Osteoblast (primary cell): ENCODE measurements at regions not wholly inside any gene's neighbourhood (a gene's known extent, or its start where the extent isn't known, plus 50 kb on each side); places are given as distances from the start of the nearest gene placed in this dataset.

Experiments used
- DNase-seq: peaks from one replicate; pipeline ENCODE4 v3.0.0; 2011; ENCODE audit warnings: low spot score, mixed read lengths; ENCODE audit not compliant: insufficient read length; ENCODE audit errors: missing footprints
- H2AFZ ChIP-seq: 2 replicates; pipeline ENCODE4 v1.6.0; 2011; ENCODE audit warnings: mild to moderate bottlenecking, low read length
- H3K27ac ChIP-seq: 2 replicates; pipeline ENCODE4 v1.5.1; 2011; ENCODE audit warnings: mild to moderate bottlenecking, low read depth, low read length, moderate library complexity
- H3K27me3 ChIP-seq: 2 replicates; pipeline ENCODE4 v1.6.0; 2012; ENCODE audit warnings: mild to moderate bottlenecking, control low read depth, inconsistent platforms, low read length, moderate library complexity; ENCODE audit not compliant: insufficient read depth
- H3K36me3 ChIP-seq: 2 replicates; pipeline ENCODE4 v1.5.1; 2011; ENCODE audit warnings: mild to moderate bottlenecking, low read length, control low read depth, moderate library complexity; ENCODE audit not compliant: insufficient read depth
- H3K4me1 ChIP-seq: 2 replicates; pipeline ENCODE4 v1.5.1; 2011; ENCODE audit warnings: mild to moderate bottlenecking, low read length, control low read depth, moderate library complexity; ENCODE audit not compliant: insufficient read depth
- H3K4me2 ChIP-seq: 2 replicates; pipeline ENCODE4 v1.6.0; 2011; ENCODE audit warnings: mild to moderate bottlenecking, low read length; ENCODE audit not compliant: insufficient read depth
- H3K4me3 ChIP-seq: fragments of 200-600 bp; sonication (generic); 3 replicates; pipeline ENCODE4 v1.5.1; 2012; ENCODE audit warnings: mild to moderate bottlenecking, low read length, inconsistent platforms; ENCODE audit not compliant: insufficient read depth
- H3K79me2 ChIP-seq: 2 replicates; pipeline ENCODE4 v1.6.0; 2012; ENCODE audit warnings: mild to moderate bottlenecking, low read length, control low read depth, inconsistent platforms; ENCODE audit not compliant: insufficient read depth
- H3K9me3 ChIP-seq: 2 replicates; pipeline ENCODE4 v1.5.1; 2011; ENCODE audit warnings: low read depth, low read length, control low read depth
- H4K20me1 ChIP-seq: 2 replicates; pipeline ENCODE4 v1.6.0; 2012; ENCODE audit warnings: mild to moderate bottlenecking, low read length, control low read depth; ENCODE audit not compliant: insufficient read depth
- TF ChIP-seq, protein P1 (sequence below): IDR thresholded peaks from 2 replicates; pipeline ENCODE4 v1.5.1; 2011; ENCODE audit warnings: mild to moderate bottlenecking, low read depth, low read length, moderate library complexity; ENCODE audit errors: extremely low read depth

DNA sequence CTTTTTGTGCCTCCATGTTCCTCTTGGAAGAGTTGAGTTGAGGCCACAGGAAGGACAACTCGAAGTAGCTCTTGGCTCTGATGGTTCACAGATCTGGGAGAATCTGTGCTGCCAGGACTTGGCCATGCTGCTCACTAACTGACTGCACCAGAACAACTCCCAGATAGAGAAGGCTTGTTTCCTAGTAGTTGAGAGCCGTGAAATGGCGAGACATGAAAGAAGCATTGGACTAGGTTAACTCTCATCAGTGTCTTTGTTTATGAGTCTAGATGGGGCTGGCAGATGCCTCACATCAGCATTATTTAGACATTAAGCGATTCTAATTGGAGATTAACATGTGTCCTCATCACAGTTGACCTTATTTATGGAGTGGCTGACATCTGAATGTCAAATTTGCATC is 92.9 kb upstream of the AGBL1 start:
- H3K4me3 ChIP-seq, result no peak overlapping the region
- no peak overlapping the region for H3K4me2 ChIP-seq
- no peaks in the 10 kb centered on the region for H3K36me3 ChIP-seq
- no peaks in the 10 kb centered on the region for H3K9me3 ChIP-seq
- H3K4me1 ChIP-seq, result no peaks in the 10 kb centered on the region
- DNase-seq, result no peak
- H4K20me1 ChIP-seq, result no peaks in the 10 kb centered on the region
- no peak overlapping the region for H3K27ac ChIP-seq
- no peak overlapping the region for H2AFZ ChIP-seq
- no peaks in the 10 kb centered on the region for H3K27me3 ChIP-seq
- no peaks in the 10 kb centered on the region for H3K79me2 ChIP-seq
- TF ChIP-seq, protein P1, sequence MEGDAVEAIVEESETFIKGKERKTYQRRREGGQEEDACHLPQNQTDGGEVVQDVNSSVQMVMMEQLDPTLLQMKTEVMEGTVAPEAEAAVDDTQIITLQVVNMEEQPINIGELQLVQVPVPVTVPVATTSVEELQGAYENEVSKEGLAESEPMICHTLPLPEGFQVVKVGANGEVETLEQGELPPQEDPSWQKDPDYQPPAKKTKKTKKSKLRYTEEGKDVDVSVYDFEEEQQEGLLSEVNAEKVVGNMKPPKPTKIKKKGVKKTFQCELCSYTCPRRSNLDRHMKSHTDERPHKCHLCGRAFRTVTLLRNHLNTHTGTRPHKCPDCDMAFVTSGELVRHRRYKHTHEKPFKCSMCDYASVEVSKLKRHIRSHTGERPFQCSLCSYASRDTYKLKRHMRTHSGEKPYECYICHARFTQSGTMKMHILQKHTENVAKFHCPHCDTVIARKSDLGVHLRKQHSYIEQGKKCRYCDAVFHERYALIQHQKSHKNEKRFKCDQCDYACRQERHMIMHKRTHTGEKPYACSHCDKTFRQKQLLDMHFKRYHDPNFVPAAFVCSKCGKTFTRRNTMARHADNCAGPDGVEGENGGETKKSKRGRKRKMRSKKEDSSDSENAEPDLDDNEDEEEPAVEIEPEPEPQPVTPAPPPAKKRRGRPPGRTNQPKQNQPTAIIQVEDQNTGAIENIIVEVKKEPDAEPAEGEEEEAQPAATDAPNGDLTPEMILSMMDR, result no peak

DNA sequence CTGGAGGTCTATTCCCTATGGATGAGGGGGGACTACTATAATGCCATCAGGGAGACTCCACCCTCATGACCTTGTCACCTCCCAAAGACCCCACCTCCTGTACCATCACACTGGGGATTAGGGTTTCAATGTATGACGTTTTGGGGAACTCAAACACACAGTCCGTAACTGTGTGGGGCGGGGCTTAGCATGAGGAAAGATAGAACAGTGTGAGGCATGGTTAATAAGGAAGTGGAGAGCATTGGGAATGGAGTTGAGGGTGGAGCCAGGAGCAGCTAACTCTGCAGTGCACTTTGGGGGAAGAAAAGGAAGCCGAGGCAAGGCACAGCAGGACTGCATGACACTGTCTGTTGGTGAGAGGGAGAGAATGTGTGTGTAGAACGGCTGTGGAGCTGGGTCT is 90.9 kb upstream of the AGBL1 start:
- H4K20me1 ChIP-seq, result no peaks in the 10 kb centered on the region
- no peak overlapping the region for H2AFZ ChIP-seq
- H3K4me3 ChIP-seq, result no peak overlapping the region
- H3K4me2 ChIP-seq, result no peak overlapping the region
- no peaks in the 10 kb centered on the region for H3K4me1 ChIP-seq
- no peaks in the 10 kb centered on the region for H3K27me3 ChIP-seq
- H3K27ac ChIP-seq, result no peak overlapping the region
- H3K9me3 ChIP-seq, result no peaks in the 10 kb centered on the region
- DNase-seq, result no peak
- TF ChIP-seq, protein P1, result no peak
- H3K79me2 ChIP-seq, result no peaks in the 10 kb centered on the region
- H3K36me3 ChIP-seq, result no peaks in the 10 kb centered on the region

DNA sequence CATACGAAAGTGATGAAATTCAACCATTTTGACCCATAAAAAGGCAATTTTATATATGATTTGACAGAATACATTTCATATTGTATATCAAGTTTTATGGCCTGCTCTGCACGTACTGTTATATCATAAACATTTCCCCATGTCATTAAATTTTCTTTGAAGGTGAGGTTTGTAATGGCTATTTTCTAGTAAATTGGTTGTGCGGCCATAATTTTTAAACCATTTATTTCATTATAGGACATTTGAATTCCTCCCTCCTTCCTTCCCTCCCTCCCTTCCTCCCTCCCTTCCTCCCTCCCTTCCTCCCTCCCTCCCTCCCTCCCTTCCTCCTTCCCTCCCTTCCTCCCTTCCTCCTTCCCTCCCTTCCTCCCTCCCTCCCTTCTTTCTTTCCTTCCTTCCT is 87.4 kb upstream of the AGBL1 start:
- TF ChIP-seq, protein P1, result no peak
- no peaks in the 10 kb centered on the region for H3K36me3 ChIP-seq
- no peak overlapping the region for H3K27ac ChIP-seq
- H4K20me1 ChIP-seq, result no peaks in the 10 kb centered on the region
- H3K79me2 ChIP-seq, result no peaks in the 10 kb centered on the region
- no peaks in the 10 kb centered on the region for H3K27me3 ChIP-seq
- H3K4me1 ChIP-seq, result no peaks in the 10 kb centered on the region
- H2AFZ ChIP-seq, result no peak overlapping the region
- no peak overlapping the region for H3K4me2 ChIP-seq
- H3K4me3 ChIP-seq, result no peak overlapping the region
- DNase-seq, result no peak
- H3K9me3 ChIP-seq, result no peaks in the 10 kb centered on the region

DNA sequence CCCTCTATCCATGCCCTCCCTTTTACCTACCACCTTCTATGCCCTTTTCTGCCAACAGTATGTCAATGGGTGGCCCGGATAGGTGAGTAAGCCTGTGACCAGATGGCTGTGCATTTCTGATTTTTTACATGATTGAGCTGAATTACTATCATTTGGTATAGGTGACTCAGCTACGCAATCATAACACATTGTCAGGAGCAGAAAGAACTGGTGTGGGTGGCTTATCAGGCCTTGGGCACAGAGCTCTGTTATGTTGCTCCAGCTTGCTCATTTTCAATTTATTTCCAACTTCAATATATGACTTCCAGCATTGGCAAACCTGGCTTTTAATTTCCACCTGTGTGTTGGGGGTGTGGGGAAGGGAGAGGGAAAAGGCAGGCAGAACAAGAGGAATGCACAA is 86.6 kb upstream of the AGBL1 start:
- DNase-seq, result no peak
- no peaks in the 10 kb centered on the region for H3K79me2 ChIP-seq
- H3K27me3 ChIP-seq, result no peaks in the 10 kb centered on the region
- no peaks in the 10 kb centered on the region for H4K20me1 ChIP-seq
- no peak overlapping the region for H3K4me2 ChIP-seq
- TF ChIP-seq, protein P1, result no peak
- H3K27ac ChIP-seq, result no peak overlapping the region
- H3K4me3 ChIP-seq, result no peak overlapping the region
- H3K4me1 ChIP-seq, result no peaks in the 10 kb centered on the region
- no peaks in the 10 kb centered on the region for H3K9me3 ChIP-seq
- H3K36me3 ChIP-seq, result no peaks in the 10 kb centered on the region
- H2AFZ ChIP-seq, result no peak overlapping the region
